Hepatocyte (in vitro differentiated cells): ENCODE measurements at regions not wholly inside any gene's neighbourhood (a gene's known extent, or its start where the extent isn't known, plus 50 kb on each side); places are given as distances from the start of the nearest gene placed in this dataset.

Source experiments
- DNase-seq: peaks from one replicate; pipeline ENCODE4 v3.0.0-alpha.2; 2016; ENCODE audit warnings: low spot score
- H2AFZ ChIP-seq: fragments of 200-600 bp; sonication (generic); 2 replicates; pipeline ENCODE4 v1.6.0; 2016; ENCODE audit warnings: antibody characterized with exemption, mild to moderate bottlenecking
- H3K27ac ChIP-seq: fragments of 200-600 bp; sonication (generic); 2 replicates; pipeline ENCODE4 v1.5.1; 2016; ENCODE audit warnings: mild to moderate bottlenecking
- H3K27me3 ChIP-seq: fragments of 200-600 bp; sonication (generic); 2 replicates; pipeline ENCODE4 v1.6.1; 2016
- H3K36me3 ChIP-seq: fragments of 200-600 bp; sonication (generic); replicated peaks from 2 replicates; pipeline ENCODE4 v1.5.1; 2016; ENCODE audit warnings: low read depth; ENCODE audit not compliant: insufficient read depth
- H3K4me1 ChIP-seq: fragments of 200-600 bp; sonication (generic); 2 replicates; pipeline ENCODE4 v1.5.1; 2016; ENCODE audit warnings: mild to moderate bottlenecking, moderate library complexity; ENCODE audit not compliant: insufficient read depth
- H3K4me2 ChIP-seq: fragments of 200-600 bp; sonication (generic); 2 replicates; pipeline ENCODE4 v1.6.0; 2016
- H3K4me3 ChIP-seq: fragments of 200-600 bp; sonication (generic); 2 replicates; pipeline ENCODE4 v1.5.1; 2016; ENCODE audit warnings: mild to moderate bottlenecking
- H3K79me2 ChIP-seq: fragments of 200-600 bp; sonication (generic); 2 replicates; pipeline ENCODE4 v1.6.0; 2017; ENCODE audit warnings: mild to moderate bottlenecking
- H3K9me2 ChIP-seq: fragments of 200-600 bp; sonication (generic); replicated peaks from 2 replicates; pipeline ENCODE4 v1.6.0; 2017; ENCODE audit warnings: mild to moderate bottlenecking; ENCODE audit not compliant: insufficient read depth
- H3K9me3 ChIP-seq: fragments of 200-600 bp; sonication (generic); 2 replicates; pipeline ENCODE4 v1.5.1; 2016; ENCODE audit warnings: low read depth, mild to moderate bottlenecking
- H4K20me1 ChIP-seq: fragments of 200-600 bp; sonication (generic); 2 replicates; pipeline ENCODE4 v1.6.0; 2016; ENCODE audit warnings: mild to moderate bottlenecking; ENCODE audit not compliant: insufficient read depth, poor library complexity, severe bottlenecking
- EZH2 ChIP-seq: fragments of 200-600 bp; sonication (generic); IDR thresholded peaks from 2 replicates; pipeline ENCODE4 v1.6.1; 2016; ENCODE audit warnings: antibody characterized with exemption, mild to moderate bottlenecking, borderline replicate concordance
- EZH2phosphoT487 ChIP-seq: fragments of 200-600 bp; sonication (generic); IDR thresholded peaks from one replicate; pipeline ENCODE4 v1.6.1; 2018; ENCODE audit warnings: antibody characterized with exemption, mild to moderate bottlenecking, low read depth, moderate library complexity; ENCODE audit not compliant: unreplicated experiment, severe bottlenecking
- WGBS: methylation state at CpG from one replicate; pipeline ENCODE4 v1.1.6; 2016; ENCODE audit warnings: low lambda C conversion rate; ENCODE audit errors: missing lambda C conversion rate; 5-methylcytosine and 5-hydroxymethylcytosine counted together
- TF ChIP-seq, protein P1 (sequence below): fragments of 200-600 bp; sonication (generic); IDR thresholded peaks from 2 replicates; pipeline ENCODE4 v1.5.1; 2016; ENCODE audit warnings: antibody characterized with exemption, mild to moderate bottlenecking; ENCODE audit not compliant: poor library complexity

GRCh38 chr6:125564941-125565340, 184.5 kb upstream of the HEY2 start:
- 74% methylated on average over 5 of the region's 5 CpGs for WGBS
- no peaks in the 10 kb centered on the region for H3K9me2 ChIP-seq
- no peak for DNase-seq
- H3K79me2 ChIP-seq = no peaks in the 10 kb centered on the region
- H4K20me1 ChIP-seq = no peaks in the 10 kb centered on the region
- TF ChIP-seq EZH2phosphoT487 = no peak
- no peak overlapping the region for H3K27ac ChIP-seq
- no peaks in the 10 kb centered on the region for H3K27me3 ChIP-seq
- no peak overlapping the region for H2AFZ ChIP-seq
- H3K9me3 ChIP-seq = no peaks in the 10 kb centered on the region
- no peak overlapping the region for H3K4me2 ChIP-seq
- no peak overlapping the region for H3K4me3 ChIP-seq
- no peaks in the 10 kb centered on the region for H3K4me1 ChIP-seq
- H3K36me3 ChIP-seq = no peaks in the 10 kb centered on the region

GRCh38 chr6:125567407-125567806, 182.0 kb upstream of the HEY2 start:
- no peaks in the 10 kb centered on the region for H3K79me2 ChIP-seq
- no peak overlapping the region for H3K27ac ChIP-seq
- H3K4me3 ChIP-seq = no peak overlapping the region
- no peaks in the 10 kb centered on the region for H3K9me2 ChIP-seq
- no peak for DNase-seq
- 94% methylated on average over 1 of the region's 1 CpG for WGBS
- no peaks in the 10 kb centered on the region for H3K4me1 ChIP-seq
- no peak overlapping the region for H2AFZ ChIP-seq
- no peaks in the 10 kb centered on the region for H3K36me3 ChIP-seq
- H3K27me3 ChIP-seq = no peaks in the 10 kb centered on the region
- no peaks in the 10 kb centered on the region for H3K9me3 ChIP-seq
- TF ChIP-seq EZH2 (no peak), EZH2phosphoT487 (no peak)
- TF ChIP-seq, protein P1, sequence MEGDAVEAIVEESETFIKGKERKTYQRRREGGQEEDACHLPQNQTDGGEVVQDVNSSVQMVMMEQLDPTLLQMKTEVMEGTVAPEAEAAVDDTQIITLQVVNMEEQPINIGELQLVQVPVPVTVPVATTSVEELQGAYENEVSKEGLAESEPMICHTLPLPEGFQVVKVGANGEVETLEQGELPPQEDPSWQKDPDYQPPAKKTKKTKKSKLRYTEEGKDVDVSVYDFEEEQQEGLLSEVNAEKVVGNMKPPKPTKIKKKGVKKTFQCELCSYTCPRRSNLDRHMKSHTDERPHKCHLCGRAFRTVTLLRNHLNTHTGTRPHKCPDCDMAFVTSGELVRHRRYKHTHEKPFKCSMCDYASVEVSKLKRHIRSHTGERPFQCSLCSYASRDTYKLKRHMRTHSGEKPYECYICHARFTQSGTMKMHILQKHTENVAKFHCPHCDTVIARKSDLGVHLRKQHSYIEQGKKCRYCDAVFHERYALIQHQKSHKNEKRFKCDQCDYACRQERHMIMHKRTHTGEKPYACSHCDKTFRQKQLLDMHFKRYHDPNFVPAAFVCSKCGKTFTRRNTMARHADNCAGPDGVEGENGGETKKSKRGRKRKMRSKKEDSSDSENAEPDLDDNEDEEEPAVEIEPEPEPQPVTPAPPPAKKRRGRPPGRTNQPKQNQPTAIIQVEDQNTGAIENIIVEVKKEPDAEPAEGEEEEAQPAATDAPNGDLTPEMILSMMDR = no peak
- no peaks in the 10 kb centered on the region for H4K20me1 ChIP-seq
- no peak overlapping the region for H3K4me2 ChIP-seq

DNA sequence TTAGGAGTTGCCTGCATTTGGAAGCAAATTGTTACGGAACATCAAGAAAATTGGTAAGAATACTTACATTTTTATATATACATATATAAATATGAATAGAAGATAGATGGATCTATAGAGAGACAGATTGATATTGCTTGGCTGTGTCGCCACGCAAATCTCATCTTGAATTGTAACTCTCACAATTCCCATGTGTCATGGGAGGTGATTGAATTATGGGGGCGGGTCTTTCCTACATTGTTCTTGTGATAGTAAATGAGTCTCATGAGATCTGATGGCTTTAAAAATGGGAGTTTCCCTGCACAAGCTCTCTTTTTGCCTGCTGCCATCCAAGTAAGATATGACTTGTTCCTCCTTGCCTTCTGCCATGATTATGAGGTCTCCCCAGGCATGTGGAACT, 180.8 kb upstream of the HEY2 start:
- no peaks in the 10 kb centered on the region for H3K9me2 ChIP-seq
- TF ChIP-seq, protein P1 = no peak
- no peak for TF ChIP-seq EZH2phosphoT487
- no peak for TF ChIP-seq EZH2
- DNase-seq = no peak
- no peak overlapping the region for H2AFZ ChIP-seq
- no peaks in the 10 kb centered on the region for H3K27me3 ChIP-seq
- WGBS = 95% methylated on average over 4 of the region's 4 CpGs
- no peaks in the 10 kb centered on the region for H4K20me1 ChIP-seq
- H3K4me2 ChIP-seq = no peak overlapping the region
- no peaks in the 10 kb centered on the region for H3K4me1 ChIP-seq
- no peak overlapping the region for H3K4me3 ChIP-seq
- no peak overlapping the region for H3K27ac ChIP-seq
- H3K79me2 ChIP-seq = no peaks in the 10 kb centered on the region
- H3K9me3 ChIP-seq = no peaks in the 10 kb centered on the region
- no peaks in the 10 kb centered on the region for H3K36me3 ChIP-seq

DNA sequence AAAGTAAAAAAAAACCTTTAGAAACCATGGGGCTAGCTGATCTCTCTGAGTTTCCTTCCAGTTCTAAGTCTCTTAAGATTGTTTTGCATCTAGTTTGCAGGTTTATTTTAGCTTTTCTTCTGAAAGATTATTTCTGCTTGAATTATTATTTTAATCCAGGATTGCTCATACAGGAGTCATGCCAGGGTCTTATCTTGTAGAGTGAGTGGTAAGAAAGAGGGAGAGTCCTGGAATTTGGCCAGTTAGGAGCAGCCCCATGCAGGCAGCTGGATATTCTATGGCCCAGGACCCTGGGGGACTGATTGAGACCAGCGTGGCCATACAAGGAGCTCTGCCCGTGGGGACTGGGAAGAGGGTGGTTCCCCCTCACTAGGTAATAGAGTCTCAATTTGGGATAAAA, 178.9 kb upstream of the HEY2 start:
- no peak overlapping the region for H3K4me2 ChIP-seq
- TF ChIP-seq EZH2 = no peak
- TF ChIP-seq, protein P1 = no peak
- no peak for TF ChIP-seq EZH2phosphoT487
- WGBS = 78% methylated on average over 2 of the region's 2 CpGs

More for the DNA sequence above, 178.9 kb upstream of the HEY2 start:
- no peaks in the 10 kb centered on the region for H3K4me1 ChIP-seq
- H3K79me2 ChIP-seq = no peaks in the 10 kb centered on the region
- H2AFZ ChIP-seq = no peak overlapping the region
- no peak overlapping the region for H3K27ac ChIP-seq
- no peaks in the 10 kb centered on the region for H3K9me3 ChIP-seq
- H3K9me2 ChIP-seq = no peaks in the 10 kb centered on the region
- no peaks in the 10 kb centered on the region for H3K36me3 ChIP-seq
- H4K20me1 ChIP-seq = no peaks in the 10 kb centered on the region
- no peaks in the 10 kb centered on the region for H3K27me3 ChIP-seq
- DNase-seq = no peak
- H3K4me3 ChIP-seq = no peak overlapping the region
